ENCODE measurements at regions not wholly inside any gene's neighbourhood (a gene's known extent, or its start where the extent isn't known, plus 50 kb on each side); places are given as distances from the start of the nearest gene placed in this dataset.

DNA sequence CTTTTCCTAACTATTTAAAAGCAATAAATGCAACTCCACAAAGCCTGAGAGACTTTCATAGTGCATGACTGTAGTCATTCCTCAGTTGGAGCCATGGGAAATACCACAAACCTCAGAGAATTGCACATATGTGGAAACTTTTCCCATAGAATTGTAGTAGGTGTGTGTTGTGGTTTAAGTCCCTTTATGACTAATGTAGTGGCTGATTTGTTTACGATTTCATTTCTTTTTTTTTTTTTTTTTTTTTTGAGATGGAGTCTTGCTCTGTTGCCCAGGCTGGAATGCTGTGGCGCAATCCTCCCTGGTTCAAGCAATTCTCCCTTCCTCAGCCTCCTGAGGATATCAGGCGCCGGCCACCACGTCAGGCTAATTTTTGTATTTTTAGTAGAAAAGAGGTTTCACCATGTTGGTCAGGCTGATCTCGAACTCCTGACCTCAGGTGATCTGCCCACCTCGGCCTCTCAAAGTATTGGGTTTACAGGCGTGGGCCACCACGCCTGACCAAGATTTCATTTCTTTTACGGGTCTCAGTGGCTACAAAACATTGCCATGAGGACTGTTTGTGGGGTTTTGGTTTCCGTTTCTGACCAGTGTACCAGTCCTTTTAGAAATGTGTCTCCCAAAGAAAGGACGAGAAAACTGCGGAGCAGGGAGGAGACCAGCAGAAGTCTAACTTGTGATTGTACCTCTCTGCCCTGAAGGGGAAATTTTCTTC is 212.1 kb upstream of the MARCKS start:
- DNase-seq (ENCODE audit: low spot score) = no peak
- ATAC-seq = peak; percentile 61
- intact Hi-C loops (cut with DNase I) = no loop called here

DNA sequence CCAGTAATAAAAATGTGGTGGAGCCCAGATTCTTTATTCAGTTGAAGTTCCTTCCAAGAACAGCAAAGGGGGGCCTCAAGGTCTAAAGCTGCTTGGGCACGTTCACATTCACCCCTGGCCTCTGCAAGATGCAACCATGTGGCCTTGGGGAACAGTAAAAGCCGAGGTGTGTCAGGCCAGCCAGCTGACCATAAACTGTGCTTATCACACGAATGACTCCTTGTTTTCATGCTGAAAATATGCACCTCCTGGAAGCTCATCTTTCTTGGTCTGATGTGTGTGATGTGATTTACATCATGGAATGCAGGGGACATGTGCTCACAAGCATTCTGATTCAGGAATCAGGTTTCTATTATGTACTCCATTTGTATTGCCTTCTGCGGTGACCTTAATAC is 211.6 kb upstream of the MARCKS start:
- intact Hi-C loops (cut with DNase I) = no loop called here
- no peak for DNase-seq (ENCODE audit: low spot score)
- ATAC-seq = peak; percentile 85

DNA sequence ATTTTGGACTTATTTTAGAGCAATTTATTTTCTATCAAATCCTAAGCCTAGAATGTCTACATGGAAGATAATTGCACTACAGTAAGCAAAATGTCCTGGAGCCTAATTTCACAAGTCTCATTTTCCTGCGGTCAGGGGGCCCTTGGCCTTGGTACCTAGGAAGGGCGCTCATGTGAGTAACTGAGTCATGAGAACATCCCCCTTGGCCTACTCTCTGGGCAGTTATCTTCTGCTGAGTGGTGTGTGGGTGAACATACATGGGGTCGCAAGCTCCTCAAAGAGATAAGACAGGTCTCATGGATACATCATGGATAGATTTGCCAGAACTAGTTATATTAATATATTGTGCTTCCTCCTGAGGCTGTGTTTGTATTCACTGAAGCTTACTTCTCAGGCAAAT is 211.2 kb upstream of the MARCKS start:
- intact Hi-C loops (cut with DNase I) = no loop called here
- DNase-seq (ENCODE audit: low spot score) = no peak
- no peak for ATAC-seq

DNA sequence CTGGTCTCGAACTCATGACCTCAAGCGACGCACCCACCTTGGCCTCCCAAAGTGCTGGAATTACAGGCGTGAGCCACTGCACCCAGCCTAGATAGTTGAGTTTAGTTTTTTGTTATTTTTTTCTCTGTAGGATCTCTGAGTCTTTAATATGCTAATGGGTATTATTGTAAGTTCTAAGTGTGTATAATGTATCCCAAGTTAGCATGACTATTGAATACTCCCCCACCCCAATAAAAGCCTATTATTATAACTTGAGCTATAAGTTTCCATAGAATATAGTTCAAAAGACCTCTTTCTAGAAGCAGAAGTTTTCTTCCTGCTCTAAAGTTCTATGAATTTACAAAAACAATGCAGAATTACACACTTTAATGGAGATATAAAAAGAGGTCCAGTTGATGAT is 210.4 kb upstream of the MARCKS start:
- intact Hi-C loops (cut with DNase I) = no loop called here
- no peak for DNase-seq (ENCODE audit: low spot score)

DNA sequence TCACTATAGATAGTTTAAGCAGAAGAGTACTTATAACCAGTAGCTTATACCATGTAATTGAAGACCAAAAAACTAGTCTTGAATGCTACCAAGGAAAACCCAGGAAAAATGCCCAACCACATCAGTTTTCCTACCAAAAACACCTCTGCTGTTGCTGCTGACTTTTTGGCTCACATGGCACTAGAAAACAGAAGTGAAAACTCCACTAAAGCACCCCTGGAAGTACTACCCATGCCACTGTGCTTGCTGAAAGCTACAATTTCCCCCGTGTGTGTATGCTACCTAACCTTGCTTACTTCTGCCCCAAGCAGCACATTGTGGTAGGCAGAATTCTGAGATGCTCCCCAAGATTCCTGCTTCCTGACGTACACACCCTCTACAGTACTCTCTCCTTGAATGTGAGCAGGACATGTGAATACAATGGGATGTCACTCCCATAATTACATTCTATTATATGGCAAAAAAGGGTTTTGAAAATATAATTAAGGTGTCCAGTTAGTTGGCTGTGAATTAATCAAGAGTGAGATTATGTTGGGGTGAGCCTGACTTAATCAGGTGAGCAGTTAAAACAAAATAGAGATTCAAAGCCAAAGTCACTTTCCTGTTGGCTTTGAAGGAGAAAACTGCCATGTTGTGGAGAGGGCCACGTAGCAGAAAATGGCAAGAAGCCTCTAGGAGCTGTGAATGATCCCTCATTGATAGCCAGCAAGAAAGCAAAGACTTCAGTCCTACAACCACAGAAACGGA is 209.8 kb upstream of the MARCKS start:
- ATAC-seq (no peak), DNase-seq (ENCODE audit: low spot score) (no peak)
- intact Hi-C loops (cut with DNase I) = no loop called here

More for the DNA sequence above, 210.4 kb upstream of the MARCKS start:
- no peak for ATAC-seq

DNA sequence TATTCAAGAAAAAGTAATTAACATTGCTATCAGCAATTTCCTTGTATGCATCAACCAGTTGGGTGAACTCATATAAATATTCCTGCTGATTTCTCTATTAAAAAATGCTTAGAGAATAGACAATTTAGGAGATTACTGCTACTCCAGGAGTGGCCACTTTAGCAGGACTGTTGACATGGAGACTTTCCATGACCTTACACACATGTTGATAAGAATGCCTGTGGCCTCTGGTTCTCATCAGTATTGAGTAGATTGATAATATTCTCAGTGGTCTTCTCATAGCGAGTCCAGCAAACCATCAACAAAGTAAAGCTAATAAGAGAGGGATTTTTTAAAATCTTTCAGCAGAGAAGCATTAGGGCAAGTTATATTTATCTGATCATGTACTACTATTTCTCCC is 208.4 kb upstream of the MARCKS start:
- DNase-seq (ENCODE audit: low spot score) (no peak), ATAC-seq (no peak)
- intact Hi-C loops (cut with DNase I) = no loop called here

DNA sequence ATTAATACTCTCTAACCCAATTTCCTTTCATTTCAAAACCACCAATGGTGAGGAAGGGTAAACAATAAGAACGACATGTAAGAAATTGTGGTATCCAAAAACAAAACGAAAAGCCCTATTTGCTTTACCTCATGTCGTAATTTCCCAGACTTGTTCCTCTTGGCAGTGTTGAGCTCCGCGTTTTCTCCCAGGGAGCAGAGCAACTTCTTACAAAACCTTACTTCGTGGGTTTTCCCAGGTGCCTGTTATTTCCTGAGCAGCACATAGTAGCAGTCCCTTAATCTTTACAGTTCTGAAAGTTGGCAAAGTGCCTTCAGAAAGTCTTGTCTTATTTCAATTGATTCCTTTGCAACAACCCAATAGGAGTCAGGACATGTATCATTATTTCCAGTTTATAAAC is 207.9 kb upstream of the MARCKS start:
- ATAC-seq (peak; percentile 60), DNase-seq (ENCODE audit: low spot score) (no peak)
- intact Hi-C loops (cut with DNase I) = no loop called here

DNA sequence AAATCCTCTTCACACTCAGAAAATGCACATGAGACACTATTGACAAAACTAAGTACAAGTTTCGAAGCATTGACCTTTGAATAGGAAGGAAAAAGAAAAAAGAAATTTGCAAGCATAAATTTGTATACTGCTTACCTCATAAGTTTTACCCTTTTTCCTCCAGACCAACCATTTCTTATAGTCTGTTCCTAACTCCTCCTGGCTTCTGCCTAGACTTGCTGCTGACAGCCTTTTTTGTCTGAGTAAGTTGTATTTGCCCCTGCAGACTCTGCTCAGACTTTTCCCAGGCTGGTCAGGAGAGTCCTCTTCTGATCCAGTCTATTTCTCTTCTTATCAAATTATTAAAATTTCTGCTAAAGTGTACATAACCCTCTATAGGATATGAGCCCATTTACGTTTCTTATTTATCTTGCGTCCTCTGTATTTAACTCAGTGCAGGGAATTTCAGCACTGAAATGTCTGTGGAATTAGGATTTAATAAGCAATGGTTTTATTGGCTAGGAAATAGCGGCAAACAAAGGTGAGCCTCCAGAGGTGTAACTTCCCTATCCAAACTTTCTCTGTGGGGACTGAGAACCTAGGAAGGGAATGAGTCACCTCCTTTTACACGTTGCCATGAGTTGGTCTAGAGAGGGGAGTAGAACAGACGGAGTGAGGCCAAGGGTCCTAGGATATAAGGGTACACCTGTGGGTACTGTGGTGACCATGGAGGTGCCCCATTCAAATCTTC is 207.1 kb upstream of the MARCKS start:
- no peak for DNase-seq (ENCODE audit: low spot score)
- intact Hi-C loops (cut with DNase I) = no loop called here
- no peak for ATAC-seq

DNA sequence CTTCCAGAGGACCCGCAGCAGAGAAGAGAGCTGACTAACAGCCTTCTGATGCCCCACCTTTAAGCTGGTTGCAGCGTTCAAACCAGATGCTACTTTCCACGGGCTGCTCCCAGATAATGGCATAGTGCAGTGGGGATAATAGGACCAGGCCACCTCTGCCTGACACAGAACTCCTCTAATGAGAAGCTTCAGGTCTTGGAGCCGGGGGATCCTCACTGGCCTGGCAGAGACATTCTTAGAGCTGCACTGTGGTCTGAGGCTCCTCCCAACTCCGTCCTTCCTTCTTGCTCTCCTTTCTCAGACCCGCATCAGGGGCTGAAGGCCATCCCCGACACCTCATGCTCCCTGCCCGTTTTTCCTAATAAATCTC is 206.6 kb upstream of the MARCKS start:
- no peak for ATAC-seq
- intact Hi-C loops (cut with DNase I) = no loop called here
- no peak for DNase-seq (ENCODE audit: low spot score)

DNA sequence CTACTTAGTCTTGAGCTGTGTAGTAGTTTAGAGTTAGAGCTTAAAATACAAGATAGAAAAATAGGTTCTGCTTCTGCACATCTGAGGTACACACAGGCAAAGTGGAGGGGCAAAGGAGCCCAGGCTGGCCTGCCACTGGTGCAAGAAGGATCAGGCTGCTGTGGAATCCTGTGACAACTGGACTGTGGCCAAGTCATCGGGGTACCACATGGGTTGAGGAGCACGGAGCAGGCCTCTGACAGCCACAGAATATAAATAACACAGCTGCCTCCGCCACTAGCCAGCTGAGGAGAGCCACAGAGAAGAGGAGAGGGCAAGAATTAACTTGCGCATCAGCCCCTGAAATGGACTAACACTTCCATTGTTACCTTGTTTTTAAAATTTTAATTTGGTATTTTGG is 206.0 kb upstream of the MARCKS start:
- intact Hi-C loops (cut with DNase I) = no loop called here
- ATAC-seq (no peak), DNase-seq (ENCODE audit: low spot score) (no peak)

DNA sequence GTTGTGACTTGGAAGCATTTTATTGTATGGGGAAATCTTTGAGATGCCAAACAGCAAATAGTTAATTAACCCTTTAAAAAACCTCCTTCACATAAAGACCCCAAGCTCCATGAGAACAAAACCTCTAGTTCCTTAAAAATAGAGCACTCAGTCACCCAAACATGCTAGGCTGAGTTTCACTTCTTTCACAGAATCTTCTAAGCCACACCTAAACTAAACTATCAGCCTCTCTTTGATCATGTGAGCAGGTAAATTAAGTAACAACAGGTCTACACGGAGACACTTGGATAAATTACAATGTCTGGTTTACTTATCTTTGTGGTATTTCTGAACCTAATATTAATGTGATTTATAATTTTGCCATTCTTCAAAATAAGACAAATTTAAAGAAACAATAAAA is 205.2 kb upstream of the MARCKS start:
- no peak for DNase-seq (ENCODE audit: low spot score)
- ATAC-seq = no peak
- intact Hi-C loops (cut with DNase I) = no loop called here

DNA sequence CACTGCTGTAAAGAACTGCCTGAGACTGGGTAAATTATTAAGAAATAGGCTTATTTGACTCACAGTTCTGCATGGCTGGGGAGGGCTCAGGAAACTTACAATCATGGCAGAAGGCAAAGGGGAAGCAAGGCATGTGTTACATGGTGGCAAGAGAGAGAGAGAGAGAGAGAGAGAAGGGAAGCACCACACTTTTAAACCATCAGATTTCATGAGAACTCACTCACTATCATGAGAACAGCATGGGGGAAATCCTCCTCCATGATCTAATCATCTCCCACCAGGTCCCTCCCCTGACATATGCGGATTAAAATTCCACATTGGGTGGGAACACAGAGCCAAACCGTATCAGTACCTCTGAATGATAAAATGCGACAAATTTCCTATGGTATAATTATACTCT is 203.9 kb upstream of the MARCKS start:
- intact Hi-C loops (cut with DNase I) = no loop called here

DNA sequence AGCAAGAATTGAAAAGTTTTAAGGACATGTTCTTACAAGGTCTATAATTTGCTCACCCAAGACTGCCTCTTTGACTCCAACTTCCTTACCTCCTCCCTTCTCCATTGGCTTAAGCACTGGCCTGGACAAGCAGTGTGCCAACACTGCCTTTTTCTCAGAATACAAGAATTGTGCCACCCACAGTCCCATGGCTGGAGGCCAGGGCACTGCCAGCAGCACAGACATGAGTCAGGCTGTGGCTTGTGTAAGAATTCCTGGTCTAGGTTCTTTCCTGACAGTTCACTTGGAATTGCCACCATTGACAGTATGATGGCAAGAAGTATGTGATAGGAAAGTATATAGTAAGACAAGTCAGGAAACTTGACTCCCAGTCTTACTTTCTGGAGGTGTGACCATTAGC is 202.7 kb upstream of the MARCKS start:
- intact Hi-C loops (cut with DNase I) = no loop called here
- peak; percentile 86 for DNase-seq (ENCODE audit: low spot score)

More for the DNA sequence above, 203.9 kb upstream of the MARCKS start:
- DNase-seq (ENCODE audit: low spot score) = no peak
- ATAC-seq = no peak

DNA sequence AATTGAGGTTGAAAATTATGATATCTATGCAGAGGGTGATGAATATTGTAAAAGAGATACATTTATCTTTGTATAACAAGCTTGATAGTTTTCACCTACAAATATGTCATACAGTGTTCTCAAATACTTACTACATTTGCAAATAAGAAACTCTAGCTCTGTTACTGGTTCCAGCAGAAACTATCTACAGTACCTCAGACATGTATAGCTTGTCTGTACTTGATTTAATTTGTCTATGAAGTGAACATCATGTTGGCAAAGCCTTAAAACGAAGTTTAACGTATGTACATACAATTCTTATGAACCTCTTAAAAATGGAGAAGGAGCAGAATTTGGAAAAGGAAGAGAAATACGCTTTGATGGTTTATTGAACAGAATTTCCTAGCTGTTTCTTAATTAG is 201.4 kb upstream of the MARCKS start:
- intact Hi-C loops (cut with DNase I) = no loop called here
- no peak for ATAC-seq

More for the DNA sequence above, 202.7 kb upstream of the MARCKS start:
- ATAC-seq = peak; percentile 81

DNA sequence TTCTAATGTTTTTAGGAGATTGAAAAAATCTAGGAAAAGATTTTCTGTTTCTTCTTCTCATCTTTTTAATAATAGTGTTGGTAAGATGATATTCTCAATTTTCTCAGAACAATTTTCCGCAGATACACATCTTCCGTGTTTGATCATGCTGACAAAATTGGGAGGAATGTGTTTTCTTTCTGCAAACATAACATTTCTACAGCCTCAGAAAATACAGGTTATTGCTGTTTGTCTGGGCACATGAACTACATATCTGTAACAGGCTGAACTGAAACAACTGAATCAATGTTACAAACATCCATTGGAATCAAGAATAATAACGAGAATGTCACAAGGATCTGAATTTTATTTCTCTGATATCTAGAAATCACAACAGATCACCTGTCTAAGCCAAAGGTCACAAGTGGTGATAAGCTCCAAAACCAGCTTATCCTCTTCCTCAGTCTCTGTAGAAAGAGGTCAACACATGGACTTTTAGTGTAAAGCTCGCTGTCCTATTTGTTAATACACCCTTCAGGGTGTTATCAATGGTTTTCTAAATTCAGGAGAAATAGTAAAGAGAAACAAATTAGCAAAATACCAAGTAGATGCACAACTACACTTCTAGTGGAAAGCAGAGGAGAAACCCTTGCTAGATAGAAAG is 197.3 kb upstream of the MARCKS start:
- intact Hi-C loops (cut with DNase I) = no loop called here
- no peak for ATAC-seq
- no peak for DNase-seq (ENCODE audit: low spot score)

More for the DNA sequence above, 201.4 kb upstream of the MARCKS start:
- DNase-seq (ENCODE audit: low spot score) = no peak

DNA sequence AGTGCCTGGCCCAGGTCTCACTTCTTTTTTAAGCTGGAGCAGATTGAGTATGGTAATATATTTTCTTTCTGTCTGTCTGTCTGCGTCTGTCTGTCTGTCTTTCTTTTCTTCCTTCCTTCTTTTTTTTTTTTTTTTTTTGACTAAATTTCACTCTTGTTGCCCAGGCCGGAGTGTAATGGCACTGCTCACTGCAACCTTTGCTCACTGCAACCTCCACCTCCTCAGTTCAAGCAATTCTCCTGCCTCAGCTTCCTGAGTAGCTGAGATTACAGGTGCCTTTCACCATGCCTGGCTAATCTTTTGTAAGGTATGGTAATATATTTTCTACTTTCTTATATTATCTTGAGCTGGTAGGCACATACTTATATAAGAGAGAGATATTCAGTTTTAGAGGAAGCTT is 196.3 kb upstream of the MARCKS start:
- DNase-seq (ENCODE audit: low spot score) (no peak), ATAC-seq (no peak)
- intact Hi-C loops (cut with DNase I) = no loop called here

DNA sequence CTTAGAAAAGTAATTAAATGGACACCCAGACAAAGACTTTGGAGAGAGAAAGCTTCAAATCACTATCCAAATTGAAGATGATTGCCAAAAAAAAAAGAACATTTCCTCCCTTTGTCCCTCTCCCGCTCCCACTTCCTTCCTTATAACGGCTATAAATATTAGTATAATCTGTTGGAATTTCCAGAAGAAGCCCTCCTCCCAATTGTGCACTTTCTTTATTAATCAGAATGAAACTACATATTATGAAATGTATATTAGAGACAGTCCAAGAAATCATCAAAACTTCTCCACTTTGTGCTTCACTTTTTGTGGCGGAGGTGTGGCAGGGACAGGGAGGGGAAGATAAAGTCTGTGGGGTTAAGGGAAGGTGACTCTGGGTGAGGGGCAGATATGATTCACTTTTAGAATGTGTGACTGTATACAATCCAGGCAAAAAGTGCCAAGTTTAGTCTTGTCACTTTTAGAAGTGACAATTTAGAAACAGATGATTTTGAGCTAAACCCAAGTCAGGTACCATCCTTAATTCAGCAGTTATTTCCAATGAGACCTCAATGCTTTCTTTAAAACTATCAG is 195.0 kb upstream of the MARCKS start:
- intact Hi-C loops (cut with DNase I) = no loop called here
- ATAC-seq = no peak
- DNase-seq (ENCODE audit: low spot score) = no peak

DNA sequence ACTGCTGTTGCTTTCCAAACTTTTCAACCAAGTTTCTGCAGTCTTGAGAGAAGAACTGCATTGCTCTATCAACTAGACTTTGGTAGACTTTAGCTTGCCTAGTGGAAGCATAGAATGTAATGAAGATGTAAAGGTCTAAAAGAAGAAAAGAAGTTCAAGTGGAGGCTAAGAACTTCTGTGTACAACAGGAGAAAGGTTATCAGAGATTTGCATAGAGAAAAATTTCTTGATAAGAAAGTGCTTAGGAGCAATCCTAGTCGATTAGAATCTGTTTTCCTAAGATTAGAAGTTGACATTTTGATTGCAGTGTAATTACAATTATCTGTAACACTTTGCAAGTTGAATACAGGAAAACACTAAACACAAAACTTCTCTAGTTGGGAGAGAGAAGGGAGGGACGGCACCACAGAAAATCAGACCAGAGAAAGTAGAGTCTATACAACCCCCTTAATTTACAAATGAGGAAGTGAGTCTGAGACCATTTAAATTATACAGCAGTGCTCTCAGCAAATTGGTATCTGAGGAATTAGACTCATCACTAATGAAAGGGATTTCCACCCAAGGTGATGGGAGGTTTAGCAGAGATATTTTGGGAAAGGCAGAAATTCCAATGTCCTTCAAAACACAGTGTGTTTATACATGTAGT is 194.3 kb upstream of the MARCKS start:
- intact Hi-C loops (cut with DNase I) = no loop called here
- no peak for DNase-seq (ENCODE audit: low spot score)
- no peak for ATAC-seq

DNA sequence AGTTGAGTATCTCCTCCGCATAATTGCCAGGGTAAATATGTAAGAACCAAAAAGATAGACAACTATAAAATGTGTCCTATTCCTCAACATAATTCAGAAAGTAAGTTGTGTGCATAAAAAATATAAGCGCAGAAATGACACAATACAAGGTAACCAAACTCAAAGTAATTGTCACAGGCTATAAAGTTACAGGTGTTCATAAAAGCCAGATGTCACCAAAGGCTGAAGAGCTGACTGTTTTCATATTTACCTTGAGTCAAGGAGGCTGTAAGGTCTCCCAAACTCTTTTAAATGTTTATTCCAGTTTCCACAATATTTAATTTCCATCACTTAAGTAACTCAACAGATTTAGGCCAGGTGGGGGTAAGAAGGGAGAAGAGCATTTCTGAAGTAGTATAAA is 192.2 kb upstream of the MARCKS start:
- ATAC-seq (no peak), DNase-seq (ENCODE audit: low spot score) (no peak)
- intact Hi-C loops (cut with DNase I) = no loop called here
